GM12878 (cell line): ENCODE measurements at regions not wholly inside any gene's neighbourhood (a gene's known extent, or its start where the extent isn't known, plus 50 kb on each side); places are given as distances from the start of the nearest gene placed in this dataset.

Experiments used
- ATAC-seq: fragments of 200-7000 bp; cut with Tn5 transposase; 3 replicates; pipeline ENCODE4 v1.9.1; 2020; ENCODE audit warnings: mild to moderate bottlenecking, moderate library complexity
- BruUV-seq: library from RNA; stranded (reverse); fragments of 400-500 nt; replicated peaks from 2 replicates; lab custom pipeline; 2021; lab: Mats Ljungman, UMichigan
- CTCF ChIA-PET: fragments of 300-600 bp; sonication (Branson Sonifier 250); formaldehyde crosslinking; extraction: SDS; loops from one replicate; lab custom pipeline; 2021; ENCODE audit warnings: inconsistent platforms; lab: Yijun Ruan, JAX
- POLR2A ChIA-PET: fragments of 350-600 bp; formaldehyde crosslinking; extraction: SDS; loops from one replicate; lab custom pipeline; 2021; ENCODE audit warnings: inconsistent platforms; lab: Charles Lee
- RAD21 ChIA-PET: fragments of 300-600 bp; sonication (Branson Sonifier 250); formaldehyde crosslinking; loops from one replicate; lab custom pipeline; 2023; ENCODE audit warnings: antibody characterized with exemption; ENCODE audit not compliant: unreplicated experiment; lab: Charles Lee
- SMC1A ChIA-PET: fragments of 300-600 bp; sonication (Branson Sonifier 250); formaldehyde crosslinking; loops from one replicate; lab custom pipeline; 2023; ENCODE audit not compliant: unreplicated experiment, uncharacterized antibody; lab: Charles Lee
- DNase-seq: peaks from one replicate; pipeline ENCODE4 v3.0.0-alpha.2; 2011; ENCODE audit warnings: low read depth, low spot score
- FAIRE-seq: peaks from 3 replicates; lab custom pipeline; 2011; peaks lifted over from hg19 to GRCh38; lab: Jason Lieb, UNC
- H2AFZ ChIP-seq: 2 replicates; pipeline ENCODE4 v1.6.0; 2011; ENCODE audit warnings: low read depth, low read length, control low read depth; ENCODE audit not compliant: control insufficient read depth
- H3K27ac ChIP-seq: 2 replicates; pipeline ENCODE4 v1.5.1; 2011; ENCODE audit warnings: control low read depth; ENCODE audit not compliant: control insufficient read depth, insufficient read depth
- H3K27me3 ChIP-seq, 2 experiments: replicated peaks in 1 of 2; 2 replicates each; pipeline versions ENCODE4 v1.6.0 to v1.6.1; 2011; ENCODE audit warnings: low read length in 1 of 2; ENCODE audit not compliant: control insufficient read depth in 2 of 2, insufficient read depth in 2 of 2
- H3K36me3 ChIP-seq, 2 experiments: 2 replicates each; pipeline ENCODE4 v1.5.1; 2011; ENCODE audit warnings: low read length in 1 of 2; ENCODE audit not compliant: control insufficient read depth in 2 of 2, insufficient read depth in 2 of 2
- H3K4me1 ChIP-seq: 2 replicates; pipeline ENCODE4 v1.6.1; 2011; ENCODE audit warnings: mild to moderate bottlenecking, low read length, moderate library complexity, mixed read lengths; ENCODE audit not compliant: control insufficient read depth, insufficient read depth
- H3K4me2 ChIP-seq: 2 replicates; pipeline ENCODE4 v1.6.0; 2011; ENCODE audit warnings: control low read depth; ENCODE audit not compliant: control insufficient read depth, insufficient read depth
- H3K4me3 ChIP-seq: fragments of 200-600 bp; sonication (generic); 2 replicates; pipeline ENCODE4 v1.5.1; 2016
- H3K79me2 ChIP-seq: 2 replicates; pipeline ENCODE4 v1.6.0; 2011; ENCODE audit warnings: low read length; ENCODE audit not compliant: control insufficient read depth, insufficient read depth
- H3K9ac ChIP-seq: 2 replicates; pipeline ENCODE4 v1.8.0; 2011; ENCODE audit warnings: low read length, control low read depth, mixed read lengths; ENCODE audit not compliant: control insufficient read depth, insufficient read depth
- H3K9me3 ChIP-seq: replicated peaks from 3 replicates; pipeline ENCODE4 v1.5.1; 2011; ENCODE audit warnings: mild to moderate bottlenecking, low read length; ENCODE audit not compliant: control insufficient read depth, insufficient read depth
- H4K20me1 ChIP-seq: 2 replicates; pipeline ENCODE4 v1.6.0; 2011; ENCODE audit not compliant: control insufficient read depth, insufficient read depth
- CBX3 ChIP-seq: fragments of 200-600 bp; sonication (generic); IDR thresholded peaks from 2 replicates; pipeline ENCODE4 v1.6.1; 2016; ENCODE audit warnings: low read depth, borderline replicate concordance
- HDAC2 ChIP-seq: fragments of 200-600 bp; sonication (generic); IDR thresholded peaks from 2 replicates; pipeline ENCODE4 v1.6.1; 2017
- HDAC6 ChIP-seq: fragments of 200-600 bp; sonication (generic); IDR thresholded peaks from one replicate; pipeline ENCODE4 v1.8.0; 2017; ENCODE audit warnings: antibody characterized with exemption; ENCODE audit not compliant: unreplicated experiment
- KLF5 ChIP-seq: fragments of 450-650 bp; IDR thresholded peaks from 2 replicates; pipeline ENCODE4 v1.6.1; 2014; ENCODE audit warnings: mild to moderate bottlenecking; ENCODE audit not compliant: partially characterized antibody
- MTA2 ChIP-seq: fragments of 450-650 bp; IDR thresholded peaks from 2 replicates; pipeline ENCODE4 v1.6.1; 2016; ENCODE audit warnings: low read depth, mild to moderate bottlenecking, moderate library complexity
- MYB ChIP-seq: fragments of 150-350 bp; IDR thresholded peaks from 2 replicates; pipeline ENCODE4 v1.6.1; 2014; ENCODE audit warnings: mild to moderate bottlenecking, low read depth, low read length, borderline replicate concordance
- NR2C2 ChIP-seq: IDR thresholded peaks from 2 replicates; pipeline ENCODE4 v1.6.1; 2011; ENCODE audit warnings: borderline replicate concordance, low read depth; ENCODE audit not compliant: control insufficient read depth, insufficient read length
- POLR2A ChIP-seq: IDR thresholded peaks from 2 replicates; pipeline ENCODE4 v1.6.1; 2011; ENCODE audit warnings: low read depth, mild to moderate bottlenecking, low read length
- POLR2AphosphoS2 ChIP-seq: IDR thresholded peaks from 2 replicates; pipeline ENCODE4 v1.6.1; 2011; ENCODE audit warnings: low read depth, mild to moderate bottlenecking, low read length, improper control_type of control experiment, moderate library complexity
- RCOR1 ChIP-seq: conservative IDR thresholded peaks from 2 replicates; pipeline ENCODE4 v1.6.1; 2012; ENCODE audit warnings: low read depth, low read length, improper control_type of control experiment
- RFX5 ChIP-seq: IDR thresholded peaks from 2 replicates; pipeline ENCODE4 v1.6.1; 2011; ENCODE audit warnings: low read depth, low read length, improper control_type of control experiment
- SMAD5 ChIP-seq: IDR thresholded peaks from 2 replicates; pipeline ENCODE4 v1.6.1; 2016; ENCODE audit warnings: antibody characterized with exemption, low read depth
- SPI1 ChIP-seq: IDR thresholded peaks from 2 replicates; pipeline ENCODE4 v1.6.1; 2011; ENCODE audit warnings: low read depth, mild to moderate bottlenecking, low read length, moderate library complexity, borderline replicate concordance; ENCODE audit not compliant: insufficient read depth
- ZNF384 ChIP-seq: IDR thresholded peaks from 2 replicates; pipeline ENCODE4 v1.6.1; 2012; ENCODE audit warnings: low read depth, mild to moderate bottlenecking, low read length, improper control_type of control experiment, borderline replicate concordance
- ZSCAN29 ChIP-seq: fragments of 450-650 bp; IDR thresholded peaks from 2 replicates; pipeline ENCODE4 v1.6.1; 2017; ENCODE audit warnings: mild to moderate bottlenecking, moderate library complexity
- WGBS: methylation state at CpG from one replicate; pipeline ENCODE4 v1.1.6; 2016; ENCODE audit warnings: low lambda C conversion rate; ENCODE audit not compliant: insufficient replicate concordance, insufficient coverage; ENCODE audit errors: missing lambda C conversion rate; 5-methylcytosine and 5-hydroxymethylcytosine counted together
- in situ Hi-C: fragments of 300-500 bp; cut with MboI; formaldehyde crosslinking; loops from 9 replicates; pipeline ENCODE4 v1.14.3; 2018; ENCODE audit warnings: mixed read lengths
- intact Hi-C: fragments of 100-400 bp; cut with micrococcal nuclease; formaldehyde crosslinking; loops from one replicate; pipeline ENCODE4 v1.14.2; 2022; ENCODE audit not compliant: unreplicated experiment
- TF ChIP-seq, protein P1 (sequence below): fragments of 450-650 bp; IDR thresholded peaks from 2 replicates; pipeline ENCODE4 v1.6.1; 2016; ENCODE audit warnings: mild to moderate bottlenecking
- TF ChIP-seq, protein P2 (sequence below): fragments of 450-650 bp; IDR thresholded peaks from 2 replicates; pipeline ENCODE4 v1.6.1; 2014; ENCODE audit warnings: mild to moderate bottlenecking
- TF ChIP-seq, protein P3 (sequence below): fragments of 450-650 bp; IDR thresholded peaks from 2 replicates; pipeline ENCODE4 v1.6.1; 2018; ENCODE audit warnings: mild to moderate bottlenecking, low read depth, moderate library complexity; ENCODE audit not compliant: partially characterized antibody

DNA sequence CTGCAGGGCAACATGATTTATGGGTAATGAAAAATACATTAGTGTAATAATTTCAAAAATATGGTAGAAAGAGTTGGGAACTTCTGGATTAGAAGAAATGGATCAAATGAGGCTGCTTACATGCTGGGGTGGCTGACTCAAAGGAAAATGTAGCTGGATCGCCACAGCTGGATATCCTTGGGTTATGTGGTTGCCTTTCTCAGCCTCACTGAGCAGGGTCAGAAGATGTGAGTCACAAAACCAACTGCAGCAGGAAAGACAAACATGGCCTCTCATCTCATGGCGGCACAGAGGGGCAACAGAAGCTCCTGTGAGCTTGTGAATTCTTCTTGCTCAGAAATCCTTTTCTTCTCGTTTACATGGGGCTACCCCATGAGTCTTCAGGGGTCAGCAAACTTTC, 317.1 kb upstream of the SPRED2 start:
- no peak overlapping the region for H3K4me3 ChIP-seq
- no peaks in the 10 kb centered on the region; a peak in 2 of 4 replicates for H3K27me3 ChIP-seq
- H3K9me3 ChIP-seq: no peaks in the 10 kb centered on the region
- no peaks in the 10 kb centered on the region for H3K36me3 ChIP-seq
- ATAC-seq: no peak
- ChIA-PET SMC1A (no interaction called here), RAD21 (no interaction called here)
- H2AFZ ChIP-seq: no peak overlapping the region
- no peak overlapping the region for H3K9ac ChIP-seq
- H3K4me2 ChIP-seq: no peak overlapping the region
- no TSS peak for BruUV-seq
- no peak for TF ChIP-seq HDAC6
- TF ChIP-seq, protein P1, sequence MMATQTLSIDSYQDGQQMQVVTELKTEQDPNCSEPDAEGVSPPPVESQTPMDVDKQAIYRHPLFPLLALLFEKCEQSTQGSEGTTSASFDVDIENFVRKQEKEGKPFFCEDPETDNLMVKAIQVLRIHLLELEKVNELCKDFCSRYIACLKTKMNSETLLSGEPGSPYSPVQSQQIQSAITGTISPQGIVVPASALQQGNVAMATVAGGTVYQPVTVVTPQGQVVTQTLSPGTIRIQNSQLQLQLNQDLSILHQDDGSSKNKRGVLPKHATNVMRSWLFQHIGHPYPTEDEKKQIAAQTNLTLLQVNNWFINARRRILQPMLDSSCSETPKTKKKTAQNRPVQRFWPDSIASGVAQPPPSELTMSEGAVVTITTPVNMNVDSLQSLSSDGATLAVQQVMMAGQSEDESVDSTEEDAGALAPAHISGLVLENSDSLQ: no peak
- TF ChIP-seq SMAD5: no peak
- no peak for TF ChIP-seq RFX5
- TF ChIP-seq, protein P2, sequence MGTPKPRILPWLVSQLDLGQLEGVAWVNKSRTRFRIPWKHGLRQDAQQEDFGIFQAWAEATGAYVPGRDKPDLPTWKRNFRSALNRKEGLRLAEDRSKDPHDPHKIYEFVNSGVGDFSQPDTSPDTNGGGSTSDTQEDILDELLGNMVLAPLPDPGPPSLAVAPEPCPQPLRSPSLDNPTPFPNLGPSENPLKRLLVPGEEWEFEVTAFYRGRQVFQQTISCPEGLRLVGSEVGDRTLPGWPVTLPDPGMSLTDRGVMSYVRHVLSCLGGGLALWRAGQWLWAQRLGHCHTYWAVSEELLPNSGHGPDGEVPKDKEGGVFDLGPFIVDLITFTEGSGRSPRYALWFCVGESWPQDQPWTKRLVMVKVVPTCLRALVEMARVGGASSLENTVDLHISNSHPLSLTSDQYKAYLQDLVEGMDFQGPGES: no peak
- no peak for TF ChIP-seq SPI1
- TF ChIP-seq MTA2: no peak
- TF ChIP-seq POLR2AphosphoS2: no peak
- TF ChIP-seq HDAC2: no peak
- no peak for TF ChIP-seq ZSCAN29
- no peak for TF ChIP-seq NR2C2
- no peak for TF ChIP-seq RCOR1
- TF ChIP-seq MYB: no peak
- TF ChIP-seq ZNF384: no peak
- TF ChIP-seq, protein P3, sequence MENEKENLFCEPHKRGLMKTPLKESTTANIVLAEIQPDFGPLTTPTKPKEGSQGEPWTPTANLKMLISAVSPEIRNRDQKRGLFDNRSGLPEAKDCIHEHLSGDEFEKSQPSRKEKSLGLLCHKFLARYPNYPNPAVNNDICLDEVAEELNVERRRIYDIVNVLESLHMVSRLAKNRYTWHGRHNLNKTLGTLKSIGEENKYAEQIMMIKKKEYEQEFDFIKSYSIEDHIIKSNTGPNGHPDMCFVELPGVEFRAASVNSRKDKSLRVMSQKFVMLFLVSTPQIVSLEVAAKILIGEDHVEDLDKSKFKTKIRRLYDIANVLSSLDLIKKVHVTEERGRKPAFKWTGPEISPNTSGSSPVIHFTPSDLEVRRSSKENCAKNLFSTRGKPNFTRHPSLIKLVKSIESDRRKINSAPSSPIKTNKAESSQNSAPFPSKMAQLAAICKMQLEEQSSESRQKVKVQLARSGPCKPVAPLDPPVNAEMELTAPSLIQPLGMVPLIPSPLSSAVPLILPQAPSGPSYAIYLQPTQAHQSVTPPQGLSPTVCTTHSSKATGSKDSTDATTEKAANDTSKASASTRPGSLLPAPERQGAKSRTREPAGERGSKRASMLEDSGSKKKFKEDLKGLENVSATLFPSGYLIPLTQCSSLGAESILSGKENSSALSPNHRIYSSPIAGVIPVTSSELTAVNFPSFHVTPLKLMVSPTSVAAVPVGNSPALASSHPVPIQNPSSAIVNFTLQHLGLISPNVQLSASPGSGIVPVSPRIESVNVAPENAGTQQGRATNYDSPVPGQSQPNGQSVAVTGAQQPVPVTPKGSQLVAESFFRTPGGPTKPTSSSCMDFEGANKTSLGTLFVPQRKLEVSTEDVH: no peak
- no peak for TF ChIP-seq CBX3
- TF ChIP-seq KLF5: no peak
- no peak for TF ChIP-seq POLR2A
- TF ChIP-seq, all 136 proteins: peak for 0
- Histone ChIP-seq H3K4me1 (no peaks in the 10 kb centered on the region), H3K27ac (no peak overlapping the region), H3K79me2 (no peaks in the 10 kb centered on the region), H4K20me1 (no peaks in the 10 kb centered on the region)
- FAIRE-seq (no peak), DNase-seq (no peak)
- intact Hi-C loops: no loop called here
- ChIA-PET POLR2A (no interaction called here), CTCF (no interaction called here)
- in situ Hi-C loops: no loop called here
- 6% methylated on average over 3 of the region's 3 CpGs for WGBS
